ENCODE measurements at regions not wholly inside any gene's neighbourhood (a gene's known extent, or its start where the extent isn't known, plus 50 kb on each side); places are given as distances from the start of the nearest gene placed in this dataset.

DNA sequence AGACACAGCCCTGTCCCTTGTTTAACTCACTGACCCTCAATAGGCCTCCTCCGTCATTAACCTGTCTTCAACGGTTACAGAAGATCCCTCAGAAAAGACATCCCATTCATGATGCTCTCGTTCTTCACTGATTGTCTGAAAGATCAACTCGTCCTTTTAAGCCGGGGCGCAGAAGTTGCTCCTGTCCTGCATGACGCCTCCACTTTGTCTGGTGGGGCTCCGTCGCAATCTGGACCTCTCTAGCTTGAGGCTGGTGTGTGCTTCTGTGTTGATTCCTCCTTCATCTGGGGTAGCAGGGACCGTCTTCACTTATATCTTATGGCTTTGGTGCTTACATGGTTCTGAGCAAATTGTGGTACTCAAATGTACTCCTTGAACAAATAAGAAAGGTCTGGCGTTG lies 766.0 kb upstream of the PCDH9 start:
- H2AFZ ChIP-seq (ENCODE audit: low read length) = no peak overlapping the region
- ChIA-PET CTCF (ENCODE audit: partially characterized antibody) (no interaction called here), POLR2A (ENCODE audit: partially characterized antibody) (no interaction called here)
- H3K9me3 ChIP-seq (ENCODE audit: insufficient read depth in 2 of 2, low read depth in 1 of 2, low read length in 1 of 2) = no peaks in the 10 kb centered on the region
- no peaks in the 10 kb centered on the region for H4K20me1 ChIP-seq (replicated peaks in 1 of 2; ENCODE audit: control insufficient read depth in 1 of 2, insufficient read depth in 2 of 2, low read length in 2 of 2)
- H3K36me3 ChIP-seq (ENCODE audit: control insufficient read depth in 2 of 4, insufficient read depth in 4 of 4, low read length in 3 of 4) = no peaks in the 10 kb centered on the region
- no peak overlapping the region for H3K4ac ChIP-seq (replicated peaks; ENCODE audit: insufficient read length, low read depth, low read length)
- no peak overlapping the region for H3K4me2 ChIP-seq (ENCODE audit: insufficient read depth in 1 of 2, low read depth in 2 of 2, low read length in 2 of 2)
- H2BK12ac ChIP-seq (ENCODE audit: low read depth, low read length) = no peak overlapping the region
- no peak for DNase-seq (ENCODE audit: low read depth in 1 of 2, low spot score in 2 of 2)
- no peak for FAIRE-seq
- H3K79me1 ChIP-seq (ENCODE audit: low read depth, low read length) = no peaks in the 10 kb centered on the region
- no peaks in the 10 kb centered on the region for H3K27me3 ChIP-seq (replicated peaks in 1 of 4; ENCODE audit: control insufficient read depth in 3 of 4, extremely low read depth in 1 of 4, insufficient read depth in 3 of 4, low read length in 3 of 4)
- no peaks in the 10 kb centered on the region for H3K79me2 ChIP-seq (ENCODE audit: control insufficient read depth in 1 of 2, insufficient read depth in 2 of 2, low read length in 2 of 2)
- H3K4me3 ChIP-seq (ENCODE audit: extremely low read depth in 1 of 4, insufficient read depth in 2 of 4, low read depth in 3 of 4, low read length in 4 of 4) = no peak overlapping the region
- no peak overlapping the region for H3K56ac ChIP-seq (replicated peaks; ENCODE audit: insufficient read length, low read depth, low read length)
- H3K18ac ChIP-seq (ENCODE audit: extremely low read depth, low read length) = no peak overlapping the region
- H3K23ac ChIP-seq (ENCODE audit: insufficient read length) = no peak overlapping the region
- 97% methylated on average over 11 of the region's 11 CpGs; no CpG with 5 or more reads in 1 of the 2 experiments for WGBS, 2 experiments (ENCODE audit: extremely low coverage in 1 of 2, insufficient coverage in 1 of 2, insufficient read length in 1 of 2, insufficient replicate concordance in 2 of 2, low coverage in 1 of 2, low lambda C conversion rate in 2 of 2, missing lambda C conversion rate in 1 of 2)
- no peak overlapping the region for H3K14ac ChIP-seq (ENCODE audit: insufficient read length)
- H2BK15ac ChIP-seq (ENCODE audit: low read length) = no peak overlapping the region
- no peak overlapping the region for H4K5ac ChIP-seq (ENCODE audit: insufficient read length, low read depth, low read length)
- no peak overlapping the region for H3K27ac ChIP-seq (ENCODE audit: low read depth, low read length)
- H3K4me1 ChIP-seq (replicated peaks in 1 of 4; ENCODE audit: control insufficient read depth in 3 of 4, insufficient read depth in 4 of 4, low read length in 3 of 4) = no peaks in the 10 kb centered on the region
- H2AK5ac ChIP-seq (ENCODE audit: low read depth, low read length) = no peak overlapping the region
- no peak overlapping the region for H4K91ac ChIP-seq (replicated peaks; ENCODE audit: insufficient read length, low read length)
- no peak overlapping the region for H3K9ac ChIP-seq (replicated peaks in 1 of 4; ENCODE audit: extremely low read depth in 1 of 4, low read depth in 3 of 4, low read length in 3 of 4)
- H2BK20ac ChIP-seq (ENCODE audit: low read length) = no peak overlapping the region
- H2BK120ac ChIP-seq (replicated peaks; ENCODE audit: low read depth, low read length) = no peak overlapping the region
- H2BK5ac ChIP-seq (ENCODE audit: low read depth, low read length) = no peak overlapping the region
- no peak overlapping the region for H4K8ac ChIP-seq (ENCODE audit: extremely low read depth, insufficient read depth, low read length)
- 0 out of 2 replicates have a peak, but pooled peaks cover 1% of the 10 kb centered on the region for H3K23me2 ChIP-seq (ENCODE audit: low read depth, low read length)
- TF ChIP-seq EP300 (IDR thresholded peaks at IDR 0.05; ENCODE audit: borderline replicate concordance in 1 of 2, low read depth in 2 of 2, low read length in 2 of 2) (no peak), POLR2A (IDR thresholded peaks at IDR 0.05; ENCODE audit: control extremely low read depth in 1 of 2, low read depth in 2 of 2, low read length in 2 of 2) (no peak), TBP (IDR thresholded peaks at IDR 0.05; ENCODE audit: low read depth, low read length) (no peak), ZNF274 (IDR thresholded peaks at IDR 0.05; ENCODE audit: borderline replicate concordance, extremely low read depth, low read length) (no peak), GABPA (IDR thresholded peaks at IDR 0.05; ENCODE audit: borderline replicate concordance, insufficient read depth, low read length) (no peak), JUND (IDR thresholded peaks at IDR 0.05; ENCODE audit: low read length) (no peak), SP2 (IDR thresholded peaks at IDR 0.05; ENCODE audit: low read length) (no peak), TCF12 (IDR thresholded peaks at IDR 0.05; ENCODE audit: low read depth, low read length) (no peak), FOSL1 (IDR thresholded peaks at IDR 0.05; ENCODE audit: insufficient read depth, low read depth, low read length) (no peak), CHD2 (IDR thresholded peaks at IDR 0.05; ENCODE audit: low read length) (no peak), RNF2 (IDR thresholded peaks at IDR 0.05; ENCODE audit: borderline replicate concordance, low read depth, low read length, missing control alignments, poor library complexity, severe bottlenecking) (no peak)
- TF ChIP-seq, protein P1, sequence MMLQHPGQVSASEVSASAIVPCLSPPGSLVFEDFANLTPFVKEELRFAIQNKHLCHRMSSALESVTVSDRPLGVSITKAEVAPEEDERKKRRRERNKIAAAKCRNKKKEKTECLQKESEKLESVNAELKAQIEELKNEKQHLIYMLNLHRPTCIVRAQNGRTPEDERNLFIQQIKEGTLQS (IDR thresholded peaks at IDR 0.05; ENCODE audit: insufficient read depth, low read depth, low read length) = no peak
- TF ChIP-seq, protein P2, sequence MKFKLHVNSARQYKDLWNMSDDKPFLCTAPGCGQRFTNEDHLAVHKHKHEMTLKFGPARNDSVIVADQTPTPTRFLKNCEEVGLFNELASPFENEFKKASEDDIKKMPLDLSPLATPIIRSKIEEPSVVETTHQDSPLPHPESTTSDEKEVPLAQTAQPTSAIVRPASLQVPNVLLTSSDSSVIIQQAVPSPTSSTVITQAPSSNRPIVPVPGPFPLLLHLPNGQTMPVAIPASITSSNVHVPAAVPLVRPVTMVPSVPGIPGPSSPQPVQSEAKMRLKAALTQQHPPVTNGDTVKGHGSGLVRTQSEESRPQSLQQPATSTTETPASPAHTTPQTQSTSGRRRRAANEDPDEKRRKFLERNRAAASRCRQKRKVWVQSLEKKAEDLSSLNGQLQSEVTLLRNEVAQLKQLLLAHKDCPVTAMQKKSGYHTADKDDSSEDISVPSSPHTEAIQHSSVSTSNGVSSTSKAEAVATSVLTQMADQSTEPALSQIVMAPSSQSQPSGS (IDR thresholded peaks at IDR 0.05; ENCODE audit: low read length) = no peak

Data from H1 (cell line).